ENCODE measurements at regions not wholly inside any gene's neighbourhood (a gene's known extent, or its start where the extent isn't known, plus 50 kb on each side); places are given as distances from the start of the nearest gene placed in this dataset.
"Not testable (repeated sequence)": the region's sequence is repeated elsewhere in the genome, so short reads cannot be mapped to it uniquely, and the experiment has no call there.

GRCh38 chr6:84344005-84344404, 116.6 kb upstream of the CEP162 start:
- DNase-seq = no peak

DNA sequence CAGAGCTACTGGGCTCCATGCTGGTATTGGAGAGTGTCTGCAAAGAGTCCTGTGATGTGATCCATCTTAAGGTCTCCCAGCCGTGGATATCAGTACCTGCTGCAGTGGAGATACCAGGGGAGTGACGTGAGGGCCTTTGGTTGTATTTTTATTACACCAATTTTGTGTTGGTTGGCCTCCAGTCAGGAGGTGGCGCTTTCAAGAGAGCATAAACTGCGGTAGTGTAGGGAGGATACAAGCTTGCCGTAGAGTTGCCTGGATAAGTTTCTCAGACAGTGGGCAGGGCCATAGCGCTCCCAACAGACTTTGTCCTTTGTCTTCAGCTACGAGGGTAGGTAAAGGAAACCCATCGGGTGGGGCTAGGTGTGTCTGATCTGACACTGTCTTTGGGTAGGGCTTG, 113.0 kb upstream of the CEP162 start:
- DNase-seq = no peak

DNA sequence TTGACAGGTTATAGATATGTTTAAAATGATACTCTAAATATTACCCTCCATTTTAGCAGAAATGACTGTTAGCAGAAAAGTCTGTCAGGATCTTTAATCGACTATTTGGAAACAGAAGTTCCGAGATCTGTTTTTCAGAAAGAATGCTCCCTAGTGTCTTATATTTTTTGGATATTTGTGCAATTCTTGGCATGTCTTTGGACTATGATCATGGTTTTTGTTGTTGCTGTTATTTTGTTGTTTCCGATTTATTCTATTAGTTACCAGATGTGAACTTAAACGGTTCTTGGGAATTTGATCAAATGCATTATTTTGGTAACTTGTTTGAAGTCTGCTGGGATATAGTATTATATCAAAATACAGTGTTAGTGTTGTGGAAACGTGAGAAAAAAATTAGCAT, 106.4 kb upstream of the CEP162 start:
- DNase-seq = no peak

DNA sequence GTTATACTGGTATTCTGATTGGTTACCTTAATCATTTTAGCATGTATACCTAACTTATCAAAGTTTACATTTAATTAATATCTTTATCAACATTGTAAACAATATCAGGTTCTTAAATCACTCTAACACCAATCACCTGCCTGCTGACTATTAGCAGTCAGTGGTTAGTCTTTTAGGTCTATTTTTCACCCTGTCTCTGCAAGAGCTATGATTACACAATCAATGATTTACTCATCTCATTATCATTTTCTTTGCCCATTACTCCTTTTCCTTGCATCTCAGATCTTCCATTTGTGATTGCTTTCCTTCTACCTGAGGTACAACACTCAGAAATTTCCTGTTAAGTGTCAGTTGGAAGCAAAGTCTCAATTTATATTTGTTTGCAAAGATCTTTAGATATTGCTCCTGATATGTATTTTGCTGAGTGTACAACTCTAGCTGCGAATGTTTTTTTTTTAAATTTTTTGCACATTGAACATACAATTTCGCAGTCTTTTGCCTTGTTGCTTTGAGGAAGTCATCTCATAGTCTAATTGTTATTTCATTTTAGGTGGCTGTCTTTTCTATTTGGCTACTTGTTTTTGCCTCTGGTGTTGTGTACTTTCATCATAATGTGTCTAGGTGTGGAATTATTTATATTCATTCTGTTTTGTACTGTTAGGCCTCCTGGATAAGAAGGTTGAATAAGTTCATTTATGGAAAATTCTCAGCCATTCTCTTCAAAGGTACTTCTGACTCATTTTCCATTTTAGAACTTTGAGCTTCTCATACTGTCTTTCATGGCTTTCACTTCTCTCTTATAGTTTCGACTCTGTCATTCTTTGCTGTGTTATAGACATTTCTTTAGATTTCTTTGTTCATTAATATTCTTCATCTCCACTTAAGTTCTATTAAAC, 104.9 kb upstream of the CEP162 start:
- DNase-seq = no peak

DNA sequence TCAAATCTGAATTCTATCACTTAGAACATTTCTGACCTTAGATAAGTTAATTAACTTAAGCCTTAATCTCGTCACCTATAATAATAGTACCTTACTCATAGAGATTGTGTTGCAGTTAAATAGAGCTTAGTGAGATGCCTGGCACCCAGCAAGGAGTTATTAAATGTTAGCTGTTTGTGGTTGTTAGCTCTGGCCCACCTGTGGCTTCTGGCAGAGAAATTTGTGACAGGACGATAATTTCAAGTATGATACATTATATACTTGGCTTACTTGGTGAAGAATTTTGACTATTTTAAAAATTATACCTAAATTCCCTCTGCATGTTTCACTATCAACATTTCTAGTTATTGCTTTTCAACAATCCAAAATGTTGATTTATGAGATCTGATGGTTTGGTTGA, 102.9 kb upstream of the CEP162 start:
- no peak for DNase-seq

- no peak for DNase-seq
Observed at GRCh38 chr6:84329516-84329915, 102.1 kb upstream of the CEP162 start.

DNA sequence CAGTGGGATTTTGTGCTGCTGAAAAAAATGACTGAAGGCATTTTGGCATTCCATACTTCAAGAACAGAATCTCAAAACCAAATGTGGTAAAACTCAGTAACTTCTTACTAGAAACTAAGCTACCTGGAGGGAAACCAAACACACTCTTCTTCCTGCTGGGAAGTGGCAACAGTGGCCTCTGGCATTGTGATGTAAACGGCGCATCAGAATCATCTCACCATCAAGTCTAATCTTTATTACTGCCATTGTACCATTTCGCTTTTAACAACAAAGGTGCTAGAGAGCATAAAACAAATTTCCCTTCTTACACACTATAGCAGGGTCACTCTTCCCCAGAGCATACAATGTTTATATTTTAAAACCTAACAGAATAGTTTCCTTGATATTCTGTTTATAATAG, 101.6 kb upstream of the CEP162 start:
- no peak for DNase-seq

- DNase-seq = no peak
Observed at GRCh38 chr6:84317463-84317862, 90.0 kb upstream of the CEP162 start.

DNA sequence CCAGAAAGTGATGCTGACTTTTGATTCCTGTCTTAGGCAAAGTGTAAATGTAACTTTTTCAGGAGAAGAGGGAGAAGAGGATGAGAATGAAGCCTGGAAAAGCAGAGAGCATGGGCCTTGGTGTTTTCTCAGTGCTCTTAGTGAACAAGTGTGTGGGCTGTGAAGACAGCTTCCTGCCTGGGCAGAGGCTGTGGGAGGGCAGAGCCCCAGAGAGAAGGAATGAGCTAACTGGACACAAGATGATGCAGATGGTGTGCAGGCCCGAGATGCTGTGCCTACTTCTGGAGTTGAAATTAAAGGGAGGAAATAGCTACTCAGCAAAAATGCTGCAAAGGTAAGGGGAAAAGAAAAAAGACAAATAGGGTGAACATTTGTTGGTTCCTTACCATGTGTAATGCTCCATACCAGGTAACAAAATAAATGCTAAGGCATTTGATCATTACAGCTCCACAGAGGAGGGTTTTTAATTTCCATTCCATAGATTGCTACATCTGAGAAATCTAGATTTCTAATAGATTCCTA, 87.0 kb upstream of the CEP162 start:
- DNase-seq = no peak

GRCh38 chr6:84309336-84309735, 81.9 kb upstream of the CEP162 start:
- DNase-seq = no peak

DNA sequence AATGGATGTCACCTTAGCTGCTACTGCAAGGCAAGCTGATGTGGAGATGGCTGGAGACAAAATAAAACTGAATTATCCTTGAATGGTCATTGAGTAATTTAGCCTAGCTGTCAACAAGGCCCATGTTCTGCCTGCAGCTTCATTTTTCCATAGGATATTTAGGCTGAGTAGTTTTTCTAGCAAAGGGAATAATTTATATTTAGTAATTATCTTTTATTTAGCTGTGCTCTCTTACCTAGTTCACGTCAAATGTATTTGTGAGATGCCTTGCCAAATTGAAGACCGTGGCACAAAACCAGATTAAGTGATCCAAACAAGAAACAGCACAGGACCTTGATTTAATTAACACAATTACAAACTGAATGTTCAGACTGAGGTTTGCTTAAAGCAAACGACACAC, 77.4 kb upstream of the CEP162 start:
- no peak for DNase-seq

DNA sequence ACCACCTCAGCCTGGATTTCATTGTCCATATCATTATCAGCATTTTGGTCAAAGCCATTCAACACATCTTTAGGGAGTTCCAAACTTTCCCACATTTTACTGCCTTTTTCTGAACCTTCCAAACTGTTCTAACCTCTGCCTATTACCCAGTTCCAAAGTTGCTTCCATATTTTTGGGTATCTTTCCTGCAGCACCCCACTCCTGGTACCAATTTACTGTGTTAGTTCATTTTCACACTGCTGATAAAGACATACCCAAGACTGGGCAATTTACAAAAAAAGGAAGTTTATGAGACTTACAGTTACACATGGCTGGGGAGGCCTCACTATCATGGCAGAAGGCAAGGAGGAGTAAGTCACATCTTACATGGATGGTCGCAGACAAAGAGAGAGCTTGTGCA, 63.6 kb upstream of the CEP162 start:
- not testable (repeated sequence) for DNase-seq

DNA sequence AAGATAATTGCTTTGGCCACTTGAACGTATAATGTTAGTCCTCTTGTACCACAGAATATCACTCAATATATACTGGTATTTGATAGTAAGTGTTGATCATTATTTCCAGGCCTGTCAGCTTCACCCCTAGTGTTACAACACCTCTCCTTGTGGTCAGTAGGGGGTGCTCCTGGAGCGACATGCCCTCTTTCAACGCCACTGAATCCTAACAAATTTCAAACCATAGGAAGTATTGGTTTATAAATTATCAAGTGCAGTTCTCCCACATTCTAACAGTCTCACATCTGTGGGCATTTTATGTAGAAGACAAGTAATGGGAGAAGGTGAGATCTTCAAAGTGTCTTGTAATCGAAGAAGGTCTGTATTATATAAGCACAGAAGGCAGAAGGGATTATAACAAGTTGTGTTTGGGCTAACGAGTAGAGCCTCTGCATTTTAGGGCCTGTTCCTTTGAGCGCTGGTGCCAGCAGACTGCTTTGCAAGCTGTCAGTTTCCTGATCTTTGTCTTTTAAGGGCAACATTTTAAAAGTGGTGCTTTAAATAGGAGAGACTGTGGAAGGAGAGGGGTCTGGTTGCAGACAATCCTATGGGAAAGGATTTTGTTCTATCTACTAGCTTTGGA, 57.1 kb upstream of the CEP162 start:
- no peak for DNase-seq

DNA sequence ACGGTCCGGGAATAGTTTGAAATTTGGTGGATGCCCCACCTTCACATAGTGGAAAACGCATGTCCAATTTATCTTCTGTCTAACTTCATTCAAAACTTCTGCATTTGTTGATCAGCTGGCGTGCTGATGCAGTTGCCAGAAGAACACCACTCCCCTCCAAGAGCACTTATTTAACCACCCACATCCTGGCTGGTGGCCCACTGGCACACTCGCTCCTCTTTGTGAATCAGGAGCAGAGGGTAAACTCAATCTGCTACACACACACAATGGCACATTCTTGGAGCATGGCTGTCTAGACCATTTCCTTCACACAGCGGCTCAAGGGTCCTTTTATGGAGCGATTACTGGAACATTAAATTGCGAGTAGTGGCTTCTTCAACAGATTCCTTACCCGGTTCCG, 55.1 kb upstream of the CEP162 start:
- DNase-seq = no peak

DNA sequence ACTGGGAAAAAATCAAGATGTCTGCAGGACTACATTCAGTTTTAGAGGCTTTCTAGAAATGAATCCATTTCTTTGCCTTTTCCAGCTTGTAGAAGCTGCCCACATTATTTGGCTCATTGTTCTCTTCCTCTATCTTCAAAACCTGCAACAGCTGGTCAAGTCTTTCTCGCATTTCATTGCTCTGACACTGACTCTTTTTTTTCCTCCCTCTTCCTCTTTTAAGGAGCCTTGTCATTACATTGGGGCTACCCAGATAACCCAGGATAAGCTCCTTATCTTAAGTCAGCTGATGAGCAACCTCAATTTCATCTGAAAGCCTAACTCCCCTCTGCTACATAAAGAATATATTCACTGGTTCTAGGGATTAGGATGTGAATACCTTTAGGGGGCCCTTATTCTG, 53.2 kb upstream of the CEP162 start:
- DNase-seq = no peak

- DNase-seq = no peak
Observed at GRCh38 chr6:84280030-84280429, 52.6 kb upstream of the CEP162 start.

DNA sequence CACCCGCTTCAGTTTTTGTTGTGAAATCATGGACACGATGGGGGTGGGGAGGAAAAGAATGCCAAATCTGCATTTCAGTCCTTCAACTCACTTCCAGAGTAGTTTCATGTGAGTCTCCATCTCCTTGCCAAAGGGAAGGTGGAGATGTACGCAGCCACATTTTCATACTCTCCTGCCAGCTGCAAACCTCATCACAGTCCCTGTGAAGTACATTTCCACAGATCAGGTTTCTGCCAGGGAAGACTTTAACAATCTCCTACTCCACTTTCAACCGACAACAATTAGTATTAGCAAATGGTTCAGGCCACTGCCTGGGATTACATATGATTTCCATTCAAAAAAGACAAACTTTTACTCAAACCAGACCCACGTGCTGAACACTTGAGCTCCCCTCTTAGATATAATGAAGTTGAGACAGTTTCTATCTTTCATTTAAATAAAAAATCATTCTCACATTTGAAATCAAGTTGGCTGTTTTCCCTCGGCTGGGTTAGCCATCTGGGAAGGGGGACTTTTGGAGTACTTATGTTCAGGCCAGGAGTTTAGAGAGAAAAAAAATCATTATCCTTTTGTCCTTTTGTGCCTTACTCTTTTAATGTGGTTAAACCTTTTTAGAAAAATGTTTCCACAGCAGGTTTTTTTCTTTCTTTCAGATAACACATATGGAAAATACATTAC, 51.0 kb upstream of the CEP162 start:
- DNase-seq = peak; percentile 58

Measured in eye (tissue), 1 donor.